ENCODE measurements at regions not wholly inside any gene's neighbourhood (a gene's known extent, or its start where the extent isn't known, plus 50 kb on each side); places are given as distances from the start of the nearest gene placed in this dataset.
"Not testable (repeated sequence)": the region's sequence is repeated elsewhere in the genome, so short reads cannot be mapped to it uniquely, and the experiment has no call there.

DNA sequence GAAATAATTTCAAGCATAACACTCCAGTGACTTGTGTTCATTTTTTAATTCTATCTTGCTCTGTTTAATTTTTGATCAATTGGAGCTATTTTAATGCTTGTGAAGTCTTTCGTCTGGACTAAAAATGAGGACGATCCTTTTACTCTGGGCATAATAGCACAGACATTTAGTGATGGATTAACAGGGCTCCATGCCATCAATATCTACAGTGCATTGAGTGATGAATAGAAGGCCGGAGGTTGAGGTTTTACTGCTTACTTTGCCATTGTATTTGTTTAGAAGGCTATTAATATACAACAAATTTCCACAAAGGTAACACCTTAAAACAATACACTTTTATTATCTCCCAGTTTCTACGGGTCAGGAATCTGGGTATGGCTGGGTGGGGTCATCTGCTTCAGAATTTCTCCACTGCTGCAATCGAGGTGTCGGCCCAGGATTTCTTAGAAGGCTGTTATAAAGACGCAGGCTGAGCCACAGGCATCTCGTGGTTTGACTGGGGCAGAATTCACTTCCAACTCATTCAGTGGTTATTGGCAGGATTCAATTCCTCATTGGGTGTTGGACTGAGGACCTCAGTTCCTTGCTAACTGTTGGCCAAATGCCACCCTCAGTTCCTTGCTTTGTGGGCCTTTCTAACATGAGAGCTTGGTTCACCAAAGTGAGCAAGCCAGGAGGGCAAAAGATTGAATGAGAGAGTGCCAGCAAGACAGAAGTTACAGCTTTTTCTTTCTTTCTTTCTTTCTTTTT, 265.4 kb upstream of the VLDLR start:
- DNase-seq, result no peak

DNA sequence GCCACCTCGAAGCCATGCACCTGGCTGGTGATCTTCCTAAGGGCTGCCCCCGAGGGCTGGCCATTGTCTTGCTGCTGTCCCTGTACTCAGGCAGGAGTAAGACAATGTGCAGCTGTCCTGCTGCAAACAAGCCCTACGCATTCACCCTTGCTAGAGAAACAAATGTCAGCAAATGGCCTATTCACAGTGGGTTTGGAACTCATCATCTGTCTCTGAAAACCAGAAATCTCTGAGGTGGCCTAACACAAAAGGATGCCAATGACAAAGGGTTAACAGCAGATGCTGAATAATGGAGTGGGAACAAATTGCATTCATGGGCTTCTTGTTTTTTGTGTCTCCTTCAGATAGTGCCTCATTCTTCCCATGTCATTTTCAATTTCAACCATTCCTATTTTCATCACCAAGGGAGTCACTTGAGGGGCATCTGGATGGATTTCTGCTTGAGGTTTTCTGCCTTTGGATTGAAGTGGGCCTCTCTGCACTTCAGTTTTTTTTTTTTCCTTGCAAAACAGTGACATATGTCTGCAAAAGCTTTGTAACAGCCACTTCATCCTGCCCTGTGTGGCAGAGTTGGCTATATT, 261.6 kb upstream of the VLDLR start:
- DNase-seq, result peak; percentile 66

DNA sequence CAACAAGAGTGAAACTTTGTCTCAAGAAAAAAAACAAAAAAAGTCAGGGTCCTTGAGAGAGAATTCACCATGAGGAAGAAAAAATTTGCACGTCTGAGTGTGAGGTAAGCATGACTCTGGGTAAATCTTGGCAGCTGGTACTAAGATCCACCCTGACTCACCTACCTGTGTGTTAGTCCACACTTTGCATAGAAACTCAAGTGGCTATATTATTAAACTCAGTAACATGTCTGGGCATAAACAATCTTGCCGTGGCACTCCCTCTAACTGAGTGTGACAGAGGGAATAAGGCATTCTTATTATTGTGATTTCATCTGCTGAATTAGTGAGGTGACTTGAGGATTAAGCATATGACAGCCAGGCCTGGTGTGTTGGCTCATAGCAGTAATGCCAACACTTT, 259.4 kb upstream of the VLDLR start:
- DNase-seq, result no peak

DNA sequence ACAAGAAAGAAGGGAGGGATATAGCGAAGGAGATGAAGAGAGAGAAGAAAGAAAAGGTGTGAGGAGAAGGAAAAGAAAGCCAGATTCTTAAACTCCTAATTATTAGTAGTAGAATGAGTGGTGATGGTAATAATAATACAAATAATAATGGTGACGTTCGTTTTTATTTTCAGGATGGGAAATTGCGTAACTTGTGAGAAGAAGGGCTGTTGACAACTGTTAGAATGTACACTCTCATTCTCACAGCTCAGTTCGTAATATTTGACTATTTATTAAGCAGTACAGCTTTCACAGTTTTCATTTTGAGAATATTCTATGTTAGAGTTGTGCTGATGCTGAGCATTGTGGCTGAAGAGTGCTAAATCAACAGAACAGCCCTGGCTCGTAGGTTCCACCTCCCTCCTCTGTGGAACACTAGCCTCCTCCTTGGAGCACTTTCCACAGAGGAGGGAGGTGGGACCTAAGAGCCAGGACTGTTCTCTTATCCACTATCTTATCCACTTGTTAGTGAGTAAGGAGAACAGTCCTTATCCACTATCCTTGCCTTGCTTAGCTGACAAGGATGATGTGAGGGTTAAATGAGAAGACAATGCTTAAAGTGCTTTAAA, 258.3 kb upstream of the VLDLR start:
- no peak for DNase-seq

- no peak for DNase-seq
Measured at GRCh38 chr9:2363781-2364180, 257.8 kb upstream of the VLDLR start.

GRCh38 chr9:2367970-2368369, 253.6 kb upstream of the VLDLR start:
- DNase-seq, result no peak

GRCh38 chr9:2373648-2374047, 247.9 kb upstream of the VLDLR start:
- DNase-seq, result no peak

- DNase-seq, result no peak
Measured at GRCh38 chr9:2375114-2375513, 246.5 kb upstream of the VLDLR start.

DNA sequence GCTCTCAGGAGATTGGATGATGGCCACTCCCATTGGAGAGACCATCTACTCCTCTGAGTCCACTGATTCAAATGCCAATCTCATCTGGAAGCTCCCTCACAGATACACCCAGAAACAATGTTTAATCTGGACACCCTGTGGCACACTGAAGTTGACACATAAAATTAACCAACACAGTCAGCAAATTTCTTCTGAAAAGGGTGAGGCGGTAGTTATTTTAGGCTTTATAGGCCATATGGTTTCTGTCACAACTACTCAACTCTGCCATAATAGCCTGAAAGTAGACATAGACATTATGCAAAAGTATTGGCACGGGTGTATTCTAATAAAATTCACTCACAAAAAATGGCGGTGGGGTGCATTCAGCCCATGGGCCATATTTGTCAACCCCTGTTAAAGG, 244.5 kb upstream of the VLDLR start:
- no peak for DNase-seq

DNA sequence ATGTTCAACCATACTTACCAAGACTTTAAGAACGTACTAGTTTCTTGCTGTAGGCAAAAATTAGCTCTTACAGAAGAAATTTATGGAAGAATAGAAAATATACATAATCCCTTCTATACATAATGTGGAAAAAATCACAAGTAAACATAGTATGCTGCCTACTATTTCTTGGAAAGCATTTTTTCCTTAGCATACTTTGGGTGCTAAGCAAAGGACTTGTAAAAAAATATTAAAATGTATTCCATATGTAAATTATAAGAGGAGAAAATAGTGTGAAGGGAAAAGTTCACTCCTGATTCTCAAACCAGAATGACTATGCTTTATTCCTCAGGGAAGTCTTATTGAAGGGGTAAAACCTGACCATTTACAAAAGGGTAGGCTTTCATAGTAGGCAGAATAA, 243.8 kb upstream of the VLDLR start:
- no peak for DNase-seq

GRCh38 chr9:2378266-2378665, 243.3 kb upstream of the VLDLR start:
- no peak for DNase-seq

DNA sequence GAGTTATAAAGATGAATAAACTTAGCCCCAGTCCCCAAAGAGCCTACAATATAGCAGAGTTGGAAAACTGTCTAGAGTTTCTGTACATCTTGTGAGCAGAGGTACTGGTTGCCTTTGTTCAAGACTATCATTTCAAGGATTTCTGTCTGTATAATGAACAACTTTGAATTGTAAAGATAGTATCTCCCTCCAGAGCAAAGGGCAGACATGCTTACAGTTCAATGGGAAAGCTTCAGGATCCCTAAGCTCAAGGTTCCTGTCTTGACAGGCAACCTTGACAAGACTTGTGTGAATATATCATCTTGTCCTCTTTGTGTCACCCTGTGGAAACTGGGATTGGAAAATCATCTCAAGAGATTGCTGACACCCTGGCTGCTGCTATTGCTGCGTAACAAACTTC, 242.8 kb upstream of the VLDLR start:
- no peak for DNase-seq

GRCh38 chr9:2384741-2385140, 236.8 kb upstream of the VLDLR start:
- no peak for DNase-seq

GRCh38 chr9:2385746-2386145, 235.8 kb upstream of the VLDLR start:
- DNase-seq, result peak; percentile 84

DNA sequence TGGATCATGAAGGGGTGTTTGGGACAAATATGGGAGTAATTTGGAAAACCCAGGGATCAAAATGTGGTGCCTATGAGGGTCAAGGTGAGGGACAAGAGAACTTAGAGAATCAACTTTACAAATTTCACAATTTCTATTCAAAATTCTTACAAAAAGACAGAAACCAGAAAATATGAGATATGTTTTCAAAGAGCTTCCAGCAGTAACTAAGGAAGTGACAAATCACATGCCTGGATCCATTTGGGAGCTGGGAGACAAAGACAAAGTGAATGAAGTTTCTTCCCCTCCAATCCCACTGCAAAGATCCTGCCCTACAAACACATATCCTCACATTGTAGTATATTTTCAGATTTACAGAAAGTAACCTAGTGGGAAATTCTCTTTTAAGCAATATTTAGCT, 235.0 kb upstream of the VLDLR start:
- DNase-seq, result no peak

- DNase-seq, result no peak
Measured at GRCh38 chr9:2387166-2387565, 234.4 kb upstream of the VLDLR start.

DNA sequence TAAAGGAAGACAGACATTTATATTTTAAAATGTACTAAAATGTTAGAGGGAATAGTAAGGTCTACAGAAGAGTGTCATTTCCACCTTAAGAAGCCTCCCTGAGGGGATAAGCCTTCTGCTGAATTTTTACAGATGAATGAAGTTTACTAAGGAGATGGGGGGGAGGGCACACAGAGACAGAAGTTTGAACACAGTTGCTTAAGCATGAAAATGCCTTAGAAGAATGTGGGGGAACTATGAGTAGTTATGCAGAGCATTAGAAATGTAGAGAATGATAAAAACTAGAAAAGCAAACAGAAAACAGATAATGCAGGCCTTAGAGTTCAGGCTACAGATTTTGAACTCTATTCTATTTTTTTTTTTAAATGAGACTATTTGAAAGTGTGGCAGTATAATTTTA, 232.2 kb upstream of the VLDLR start:
- no peak for DNase-seq

DNA sequence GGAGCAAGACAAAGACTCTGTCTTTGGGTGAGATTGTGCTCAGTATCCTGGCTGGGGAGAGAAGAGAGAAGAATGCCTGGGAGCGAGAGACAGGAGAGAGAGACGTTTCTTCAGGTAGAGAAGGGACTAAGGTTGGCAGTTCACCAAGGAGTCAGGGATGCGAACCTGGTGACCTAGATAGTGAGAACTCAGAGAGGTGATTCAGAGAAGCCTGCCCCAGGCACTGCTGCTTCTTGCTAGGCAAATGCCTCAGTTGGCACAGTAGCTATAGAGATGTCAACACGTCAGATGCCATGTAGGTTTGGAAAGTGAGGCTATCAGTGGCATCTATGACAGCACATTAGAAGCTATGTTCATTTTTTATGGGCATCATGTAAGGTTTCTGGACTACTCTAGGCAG, 231.6 kb upstream of the VLDLR start:
- DNase-seq, result no peak

DNA sequence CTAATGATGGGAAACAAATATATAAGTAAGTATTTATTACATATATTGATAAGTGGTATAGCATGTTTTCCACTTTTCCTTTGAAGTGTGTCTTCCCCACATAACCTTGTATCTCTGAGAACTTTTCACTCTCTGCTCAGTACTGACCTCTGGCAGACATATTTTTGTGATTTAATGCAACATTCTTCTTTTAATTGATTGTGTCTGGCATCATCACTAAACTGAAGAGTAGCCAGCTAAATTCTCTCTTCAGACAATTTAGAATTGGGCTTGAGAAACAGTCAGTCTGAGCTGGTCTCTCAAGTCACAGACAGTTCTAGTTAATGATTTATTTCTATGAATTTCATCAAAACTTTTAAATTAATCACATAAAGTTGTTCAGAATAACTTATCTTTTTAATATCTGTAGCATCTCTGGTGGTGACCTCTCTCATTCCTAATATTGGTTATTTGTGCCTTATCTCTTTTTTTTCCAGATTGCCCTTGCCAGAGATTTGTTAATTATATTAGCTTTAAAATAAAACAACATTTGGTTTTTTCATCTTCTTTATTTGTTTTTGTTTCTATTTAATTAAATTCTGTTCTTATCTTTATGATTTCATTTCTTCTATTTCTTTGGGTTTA, 230.0 kb upstream of the VLDLR start:
- not testable (repeated sequence) for DNase-seq

- not testable (repeated sequence) for DNase-seq
Measured at GRCh38 chr9:2394087-2394741, 227.4 kb upstream of the VLDLR start.

- DNase-seq, result no peak
Measured at GRCh38 chr9:2395814-2396612, 225.6 kb upstream of the VLDLR start.

DNA sequence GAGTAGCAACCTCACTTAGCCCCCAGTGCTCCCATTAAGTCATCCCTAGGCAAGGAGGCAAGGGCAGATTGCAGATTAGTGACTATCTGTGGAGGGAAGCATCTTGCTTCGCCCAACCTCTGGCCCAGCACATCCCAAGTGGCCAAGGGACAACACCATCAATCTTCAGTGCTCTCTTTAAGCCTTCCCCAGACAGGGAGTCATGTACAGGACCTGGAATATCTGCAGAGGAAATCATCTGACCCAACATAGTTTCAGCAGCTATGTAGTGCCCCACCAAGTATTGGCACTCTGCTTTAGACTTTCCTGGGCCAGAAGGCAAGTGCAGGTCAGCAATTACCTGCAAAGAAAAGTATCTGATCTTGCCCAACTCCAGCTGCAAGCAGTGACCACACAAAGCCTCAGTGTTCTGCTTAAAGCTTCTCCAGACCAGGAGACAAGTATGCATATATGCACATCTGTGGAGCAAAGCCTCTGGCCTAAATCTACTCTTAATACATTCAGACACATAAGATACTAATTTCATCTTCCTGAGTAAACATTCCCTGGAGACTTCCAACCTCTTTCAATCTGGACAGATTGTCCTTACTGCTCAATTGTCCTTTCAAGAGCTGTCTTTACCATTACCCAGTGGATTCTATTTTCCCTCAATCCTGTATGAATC, 224.8 kb upstream of the VLDLR start:
- no peak for DNase-seq
